HG03097 (cell line): ENCODE measurements at regions not wholly inside any gene's neighbourhood (a gene's known extent, or its start where the extent isn't known, plus 50 kb on each side); places are given as distances from the start of the nearest gene placed in this dataset.

Experiments used
- ATAC-seq: cut with Tn5 transposase; IDR thresholded peaks from one replicate; pipeline ENCODE4 v1.9.1; 2021; ENCODE audit not compliant: unreplicated experiment, low FRiP score

- no peak for ATAC-seq
These were observed 131.5 kb downstream of the TRIM42 start for GRCh38 chr3:140809316-140809715.

GRCh38 chr3:140816372-140817195, 125.1 kb upstream of the SLC25A36 start:
- peak; percentile 87 for ATAC-seq

GRCh38 chr3:140821493-140821892, 120.1 kb upstream of the SLC25A36 start:
- ATAC-seq: no peak

DNA sequence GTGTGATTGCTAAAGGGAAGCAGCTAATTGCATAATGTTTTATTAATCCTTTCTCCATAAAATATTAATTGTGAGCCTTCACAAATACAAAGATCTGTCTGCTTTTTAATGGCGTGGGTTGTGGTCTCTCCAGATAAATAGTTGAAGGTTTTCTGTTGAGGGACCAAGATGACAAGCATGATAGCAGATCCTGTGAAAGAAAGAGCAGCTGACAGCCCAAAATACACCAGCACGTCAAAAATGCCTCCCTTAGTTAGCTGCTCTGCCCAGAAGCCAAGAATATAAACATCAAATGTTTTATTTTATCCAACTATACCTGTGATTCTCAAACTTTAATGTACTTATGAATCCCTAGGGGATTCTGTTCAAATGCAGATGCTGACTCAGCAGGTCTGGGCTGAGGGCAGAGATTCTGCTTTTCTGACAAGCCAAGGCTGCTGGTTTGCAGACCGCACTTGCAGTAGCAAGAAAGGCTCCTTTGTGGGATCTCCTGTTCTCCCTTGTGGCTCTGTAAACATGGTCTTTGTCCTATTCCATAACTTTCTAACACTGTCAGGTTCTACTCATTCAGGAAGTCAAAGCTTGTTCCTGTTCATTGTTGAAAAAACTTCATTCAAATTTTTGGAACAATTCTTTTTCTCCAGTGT, 119.1 kb upstream of the SLC25A36 start:
- ATAC-seq: no peak

DNA sequence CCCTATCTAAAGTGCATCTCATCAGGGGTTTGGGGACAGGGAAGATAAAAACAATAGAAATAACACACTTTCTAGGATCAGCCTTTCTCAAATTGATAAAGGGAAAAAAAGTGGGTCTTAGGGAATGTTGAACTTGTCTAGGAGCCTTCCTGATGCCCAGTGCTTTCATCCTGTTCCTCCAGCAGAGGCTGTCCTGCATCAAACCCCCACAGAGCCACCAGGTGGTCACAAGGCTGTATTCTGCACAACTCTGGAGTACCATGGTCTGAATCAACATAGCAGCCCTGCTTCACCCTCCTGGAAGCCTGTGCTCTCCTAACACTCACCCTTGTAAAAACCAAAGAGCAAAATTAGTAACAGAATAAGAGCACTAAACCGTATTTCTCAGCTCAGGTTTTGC, 118.5 kb upstream of the SLC25A36 start:
- ATAC-seq: no peak

GRCh38 chr3:140827894-140828293, 113.7 kb upstream of the SLC25A36 start:
- ATAC-seq: no peak

DNA sequence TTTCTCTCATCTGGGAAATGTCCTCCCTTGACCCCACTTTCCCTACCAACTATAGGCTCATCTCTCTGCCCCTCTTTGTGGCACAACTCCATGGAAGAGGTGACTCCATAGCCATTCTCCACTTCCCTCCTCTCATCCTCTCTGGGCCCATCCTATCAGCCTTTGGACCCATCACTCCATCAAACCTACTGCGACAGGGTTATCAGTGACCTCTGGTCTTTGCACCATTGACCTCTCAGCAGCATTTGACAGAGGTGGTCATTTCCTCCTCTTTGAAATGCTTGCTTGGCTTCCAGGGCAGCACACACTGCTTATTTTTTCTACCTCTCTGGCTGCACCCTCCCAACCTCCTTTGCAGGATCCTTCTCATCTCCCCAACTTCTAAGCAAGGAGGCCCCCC, 113.1 kb upstream of the SLC25A36 start:
- ATAC-seq: no peak

DNA sequence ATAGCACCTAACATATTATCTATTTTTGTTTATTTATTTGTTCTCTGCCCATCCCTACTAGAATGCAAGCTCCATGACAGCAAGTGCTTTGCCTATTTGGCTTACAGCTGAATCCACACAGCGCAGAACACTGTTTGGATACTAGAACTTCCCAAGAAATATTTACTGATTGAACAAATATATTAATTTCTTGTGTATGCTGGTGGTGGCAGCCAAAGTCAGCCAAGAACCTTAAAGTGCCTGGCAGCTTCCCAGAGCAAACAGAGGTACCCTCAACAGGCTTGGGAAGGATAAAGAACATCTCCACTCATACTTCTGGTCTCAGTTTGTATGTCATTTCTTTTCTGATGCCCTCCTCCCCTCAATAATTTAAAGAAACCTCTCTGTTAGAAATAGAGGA, 111.8 kb upstream of the SLC25A36 start:
- ATAC-seq: no peak

DNA sequence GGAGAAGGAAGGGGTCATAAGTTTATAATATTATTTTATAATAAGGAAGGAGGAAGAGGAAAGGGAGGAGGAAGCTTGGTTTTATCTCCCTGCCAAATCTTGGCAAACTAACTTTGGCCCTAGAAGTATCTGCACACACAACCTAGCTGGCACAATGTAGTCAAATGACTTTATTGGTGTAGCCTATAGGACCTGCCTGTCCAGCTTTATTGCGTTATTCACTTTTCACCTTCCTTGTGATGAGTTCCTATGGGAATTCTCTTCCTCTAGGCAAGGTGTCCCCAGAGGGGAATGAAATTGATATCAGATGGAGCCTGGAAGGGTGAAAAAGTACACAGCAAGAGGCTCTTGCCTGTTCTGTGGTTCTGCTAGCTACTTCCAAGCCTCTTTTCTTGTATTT, 111.2 kb upstream of the SLC25A36 start:
- no peak for ATAC-seq

DNA sequence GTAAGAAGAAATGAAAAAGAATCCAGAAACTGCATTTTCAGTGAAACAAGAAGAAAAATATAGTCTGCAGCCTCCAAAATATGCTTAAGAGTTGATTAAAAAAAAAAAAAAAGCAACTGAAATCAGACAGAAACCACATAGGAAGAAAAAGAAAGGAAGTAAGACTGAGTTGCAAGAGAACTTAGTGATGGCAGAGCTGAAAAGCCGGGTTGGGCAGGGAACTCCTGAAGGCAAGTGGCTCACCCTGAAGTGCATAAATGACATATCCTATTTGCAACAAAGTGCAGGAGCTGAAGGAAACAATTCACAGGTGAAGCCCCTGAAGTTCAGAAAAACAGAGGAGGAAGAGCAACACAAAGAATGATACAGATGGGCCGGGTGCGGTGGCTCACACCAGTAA, 108.8 kb upstream of the SLC25A36 start:
- no peak for ATAC-seq

GRCh38 chr3:140834266-140835037, 107.2 kb upstream of the SLC25A36 start:
- no peak for ATAC-seq

GRCh38 chr3:140842984-140843649, 98.5 kb upstream of the SLC25A36 start:
- ATAC-seq: peak; percentile 91

DNA sequence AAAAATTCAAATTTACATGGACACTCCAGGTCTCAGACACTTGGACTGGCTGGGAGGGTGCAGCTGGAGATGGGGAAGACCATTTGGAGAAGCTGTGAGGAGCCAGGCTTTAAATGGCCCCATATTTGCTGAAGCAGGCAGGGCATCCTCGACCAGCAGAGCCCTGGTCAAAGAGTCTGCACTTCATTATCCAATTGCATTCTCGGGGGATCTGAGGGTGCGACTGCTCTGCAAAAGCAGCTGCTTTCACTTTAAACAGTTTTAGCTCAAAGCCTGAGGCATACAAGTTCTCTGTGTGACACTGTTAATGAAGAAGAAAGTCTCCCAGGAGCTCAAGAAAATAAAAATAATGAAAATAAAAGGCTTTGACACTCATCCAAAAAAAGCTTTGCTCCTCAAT, 98.0 kb upstream of the SLC25A36 start:
- ATAC-seq: no peak

- no peak for ATAC-seq
These were observed 97.6 kb upstream of the SLC25A36 start for GRCh38 chr3:140844072-140844471.

DNA sequence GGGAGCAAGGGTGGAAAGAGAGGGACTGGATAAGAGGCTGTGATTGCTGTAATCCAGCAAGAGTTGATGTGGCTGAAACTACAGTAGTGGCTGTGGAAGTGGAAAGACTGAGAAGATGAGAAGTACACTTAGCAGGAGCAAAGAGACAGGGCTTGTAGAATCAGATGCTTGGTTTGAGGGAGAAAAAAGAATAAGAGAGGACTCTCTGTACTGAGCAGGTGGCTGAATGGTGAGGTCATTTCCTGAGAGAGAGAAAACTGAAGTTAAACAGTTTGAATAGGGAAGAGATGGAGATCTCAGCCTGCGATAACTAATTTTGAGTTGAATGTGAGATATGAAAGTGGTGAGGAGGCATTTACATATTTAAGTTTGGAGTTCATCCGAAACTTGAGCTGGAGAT, 95.8 kb upstream of the SLC25A36 start:
- ATAC-seq: peak; percentile 39

DNA sequence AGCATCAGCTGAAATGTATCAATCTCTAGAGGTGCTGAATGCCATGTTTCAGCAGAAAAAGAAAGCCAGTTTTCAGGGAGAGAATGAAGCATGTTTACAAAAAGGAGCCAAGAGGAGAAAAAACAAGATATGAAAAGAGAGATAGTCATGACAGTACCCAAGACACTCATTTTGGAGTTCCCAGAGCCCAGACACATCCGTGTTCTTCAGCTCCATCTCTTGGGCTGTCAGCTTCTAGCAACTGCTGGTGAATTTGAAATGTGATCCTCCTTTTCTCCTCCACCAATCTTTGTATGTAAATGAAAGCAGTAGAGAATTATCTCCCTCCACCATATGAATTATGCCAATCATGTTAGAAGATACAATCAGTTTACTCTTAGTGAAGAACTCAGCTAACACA, 93.0 kb upstream of the SLC25A36 start:
- no peak for ATAC-seq

DNA sequence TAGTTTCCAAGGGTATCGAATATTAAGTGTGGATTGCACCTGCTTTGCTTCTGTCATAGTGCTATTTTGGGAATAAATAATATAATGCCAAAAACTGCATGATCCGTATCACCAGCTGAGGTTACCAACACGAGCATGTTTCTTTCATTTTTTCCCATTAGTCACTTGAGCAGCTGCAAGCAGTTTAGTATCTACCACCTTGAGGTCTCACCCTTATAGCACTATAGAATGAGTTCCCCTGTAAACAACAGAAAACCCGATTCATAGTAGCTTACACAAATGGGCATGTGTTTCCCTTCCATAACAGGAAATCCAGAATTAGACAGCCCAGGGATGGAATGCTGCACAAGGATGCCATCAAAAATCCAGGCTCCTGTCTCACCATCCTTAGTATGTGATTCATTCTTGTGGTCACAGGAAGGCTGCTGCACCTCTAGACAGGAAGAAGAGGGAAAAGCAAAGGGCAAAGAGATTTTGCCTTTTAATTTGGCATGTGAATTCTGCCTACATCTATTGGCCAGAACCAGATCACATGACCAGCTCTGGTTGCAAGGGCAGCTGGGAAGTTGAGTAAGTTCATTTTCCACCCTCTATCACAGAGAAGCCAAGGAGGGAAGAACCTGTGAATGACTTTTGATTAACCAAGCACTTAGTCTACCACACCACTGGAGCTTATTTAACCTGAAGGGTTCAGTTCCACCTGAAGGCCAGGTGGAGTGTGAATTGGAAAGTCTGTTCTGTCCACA, 91.3 kb upstream of the SLC25A36 start:
- ATAC-seq: no peak

DNA sequence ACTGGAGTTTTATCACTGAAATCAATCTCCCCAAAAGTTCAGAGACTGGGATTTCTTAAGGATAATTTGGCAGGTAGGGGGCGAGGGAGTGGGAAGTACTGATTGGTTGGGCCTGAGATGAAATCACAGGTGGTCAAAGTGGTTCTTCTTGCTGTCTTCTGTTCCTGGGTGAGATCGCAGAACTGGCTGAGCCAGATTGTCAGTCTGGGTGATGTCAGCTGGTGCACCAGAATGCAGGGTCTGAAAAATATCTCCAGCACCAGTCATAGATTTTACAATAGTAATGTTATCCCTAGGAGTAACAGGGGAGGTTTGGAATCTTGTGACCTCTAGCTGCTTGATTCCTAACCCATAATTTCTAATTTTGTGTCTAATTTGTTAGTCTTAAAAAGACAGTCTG, 86.7 kb upstream of the SLC25A36 start:
- no peak for ATAC-seq

DNA sequence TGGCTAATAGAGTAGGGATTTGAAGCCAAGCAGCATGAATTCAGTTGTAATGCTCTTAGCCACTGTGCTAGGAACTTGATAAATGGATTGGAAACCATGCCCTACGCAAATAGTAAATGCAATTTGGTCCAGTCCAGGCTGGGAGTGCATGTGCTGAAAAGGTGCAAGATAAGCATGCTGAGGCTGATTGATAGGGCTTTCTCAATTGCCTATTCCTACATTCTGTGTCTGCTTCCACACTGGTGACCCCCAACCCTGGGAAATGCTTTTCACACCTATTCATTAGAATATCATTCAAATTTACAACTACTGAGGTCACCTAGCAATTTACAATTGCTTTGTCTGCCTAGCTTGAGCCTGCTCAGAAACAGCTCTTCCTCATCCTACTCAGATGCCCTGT, 84.7 kb upstream of the SLC25A36 start:
- no peak for ATAC-seq

DNA sequence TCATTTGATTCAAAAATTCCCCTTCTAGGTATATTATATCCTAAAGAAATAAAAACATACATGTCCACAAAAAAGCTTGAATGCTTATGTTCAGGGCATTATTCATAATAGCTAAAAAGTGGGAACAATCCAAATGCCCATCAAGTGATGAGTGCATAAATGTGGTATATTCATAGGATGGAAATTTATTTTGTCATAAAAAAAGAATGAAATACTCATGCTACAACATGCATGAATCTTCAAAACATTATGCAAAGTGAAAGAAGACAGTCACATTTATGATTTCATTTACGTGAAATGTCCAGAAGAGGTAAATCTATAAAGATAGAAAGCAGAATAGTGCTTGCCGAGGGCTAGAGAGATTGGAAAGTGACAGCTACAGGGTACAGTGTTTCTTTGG, 83.6 kb upstream of the SLC25A36 start:
- ATAC-seq: no peak
